AG08395 (cell line): ENCODE measurements at regions not wholly inside any gene's neighbourhood (a gene's known extent, or its start where the extent isn't known, plus 50 kb on each side); places are given as distances from the start of the nearest gene placed in this dataset.
"Not testable (repeated sequence)": the region's sequence is repeated elsewhere in the genome, so short reads cannot be mapped to it uniquely, and the experiment has no call there.

ENCODE experiments used
- DNase-seq: peaks from one replicate; pipeline ENCODE4 v3.0.0; 2012; ENCODE audit warnings: mixed read lengths, low spot score

DNA sequence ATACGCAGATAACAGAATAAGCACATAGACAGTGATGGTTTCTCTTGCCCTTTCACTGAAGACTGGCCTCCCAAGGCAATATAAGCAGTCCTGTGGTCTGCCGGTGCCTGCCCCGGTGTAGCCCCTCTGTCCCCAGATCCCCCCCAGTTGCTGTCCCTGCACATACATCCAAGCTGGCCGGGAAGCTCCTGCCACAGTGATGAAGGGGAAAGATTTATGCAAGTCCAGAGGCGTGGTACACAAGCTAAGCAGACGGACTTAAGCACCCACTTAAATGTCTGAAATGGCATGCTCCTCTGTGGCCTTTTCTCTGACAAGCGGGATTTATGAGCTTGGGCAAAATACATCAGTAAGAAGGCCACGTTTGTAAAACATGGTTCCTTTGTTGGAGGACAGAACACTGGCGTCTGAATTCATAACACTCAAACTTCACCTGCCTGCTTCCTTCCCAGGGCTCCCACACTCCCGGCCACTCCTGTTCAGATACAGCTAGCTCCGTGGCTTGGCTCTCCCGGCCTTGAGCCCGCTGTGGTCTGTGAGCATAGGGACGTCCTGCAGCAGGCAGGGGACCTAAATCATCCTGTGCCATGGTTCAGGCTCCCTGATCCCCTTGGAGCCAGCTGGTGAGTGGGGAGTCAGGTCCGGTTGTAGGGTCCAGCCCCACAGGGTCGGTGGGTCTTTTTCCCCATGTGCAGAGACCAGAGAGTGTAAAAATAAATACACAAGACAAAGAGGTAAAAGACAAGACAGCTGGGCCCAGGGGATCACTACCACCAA is 61.7 kb upstream of the PPP2R2D start:
- no peak for DNase-seq

- DNase-seq, result not testable (repeated sequence)
These were observed 60.7 kb upstream of the PPP2R2D start for GRCh38 chr10:131839880-131840787.

DNA sequence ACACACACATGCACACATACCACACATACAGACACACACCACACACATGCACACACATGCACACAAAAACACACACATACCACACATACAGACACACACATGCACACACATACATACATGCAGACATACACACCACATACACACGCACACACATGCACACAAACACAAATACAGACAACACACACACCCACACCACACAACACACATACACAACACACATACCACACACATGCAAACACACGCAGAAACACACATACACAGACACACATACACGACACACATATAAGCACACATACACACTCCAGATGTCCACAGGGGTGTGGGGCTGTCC is 60.1 kb upstream of the PPP2R2D start:
- no peak for DNase-seq

- no peak for DNase-seq
These were observed 59.6 kb upstream of the PPP2R2D start for GRCh38 chr10:131841131-131841660.

- DNase-seq, result no peak
These were observed 59.1 kb upstream of the PPP2R2D start for GRCh38 chr10:131841661-131842139.

DNA sequence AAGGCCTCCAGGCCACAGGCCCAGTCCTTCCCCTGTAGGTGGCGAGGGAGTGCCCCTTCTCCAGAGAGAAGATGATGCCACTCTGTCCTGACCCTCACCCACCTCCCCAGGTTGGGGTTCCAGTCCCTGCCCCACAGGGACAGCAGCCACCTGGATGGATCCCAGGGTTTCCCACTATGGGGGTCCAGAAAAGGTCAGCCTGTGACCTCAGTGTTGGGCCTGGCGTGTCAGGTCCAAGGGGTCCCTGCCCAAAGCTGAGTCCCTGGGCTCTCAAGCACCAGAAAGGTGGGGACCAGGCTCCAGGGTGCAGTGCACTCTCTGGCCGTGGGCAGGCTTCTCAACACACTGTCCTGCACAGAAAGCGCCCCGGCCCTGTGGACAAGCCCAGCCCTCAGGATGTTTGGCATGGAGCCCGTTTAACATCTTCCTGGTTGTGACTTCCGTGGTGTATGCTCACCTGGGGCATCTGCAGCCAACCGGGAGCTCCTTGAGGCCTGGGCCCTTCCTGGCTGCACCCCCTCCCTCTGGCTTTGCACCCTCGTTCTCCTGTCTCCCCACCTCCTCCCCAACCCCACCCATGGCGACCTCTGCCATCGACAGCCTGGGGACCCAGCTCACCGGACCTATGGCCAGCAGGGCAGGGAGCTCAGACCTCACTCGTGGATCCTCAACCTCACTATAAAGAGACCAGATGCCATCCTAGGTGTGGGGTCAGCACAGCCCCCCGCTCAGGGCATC is 58.3 kb upstream of the PPP2R2D start:
- no peak for DNase-seq

GRCh38 chr10:131843089-131843595 is 57.7 kb upstream of the PPP2R2D start:
- DNase-seq, result no peak

DNA sequence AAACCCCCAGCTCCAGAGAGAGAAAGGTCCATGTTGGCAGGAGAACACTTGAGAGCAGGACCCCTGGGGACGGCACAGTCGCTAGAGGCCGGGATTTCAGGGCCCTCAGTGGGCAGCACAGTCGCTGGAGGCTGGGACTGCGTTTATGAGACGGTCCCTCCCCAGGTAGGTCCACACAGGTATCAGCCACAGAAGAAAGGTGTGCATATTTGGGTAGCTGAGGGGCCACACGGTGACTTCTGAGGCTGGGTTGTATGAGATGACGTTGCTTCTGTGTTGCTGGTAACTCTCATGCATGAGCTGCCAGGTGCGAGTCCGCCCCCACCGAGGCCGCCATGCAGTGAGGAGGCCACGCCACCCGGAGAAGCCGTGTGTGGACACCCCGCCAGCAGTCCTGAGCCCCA is 56.9 kb upstream of the PPP2R2D start:
- DNase-seq, result no peak

DNA sequence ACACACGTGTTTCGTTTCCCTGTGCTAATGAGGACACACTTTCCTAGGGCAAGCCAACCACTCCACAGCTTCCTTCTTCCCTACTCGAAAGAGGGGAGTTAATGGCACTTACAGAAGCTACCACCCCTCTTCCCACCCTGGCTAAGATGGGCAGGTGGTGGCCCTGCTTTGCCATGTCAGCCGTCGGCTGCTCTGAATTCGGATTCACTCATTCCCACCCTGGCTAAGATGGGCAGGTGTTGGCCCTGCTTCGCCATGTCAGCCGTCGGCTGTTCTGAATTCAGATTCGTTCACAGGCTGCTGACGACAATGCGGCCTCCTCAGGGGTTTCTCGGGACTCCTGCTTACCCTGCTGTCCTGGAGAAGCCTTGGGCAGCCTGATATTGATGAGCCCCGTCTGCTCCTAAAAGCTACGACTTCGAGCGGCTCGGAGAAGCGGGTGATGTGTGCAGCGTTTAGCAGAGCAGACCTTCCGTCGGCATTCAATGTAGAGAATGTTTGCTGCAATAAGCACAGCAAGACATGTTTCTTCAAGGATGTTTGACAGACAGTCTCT is 56.2 kb upstream of the PPP2R2D start:
- DNase-seq, result no peak

DNA sequence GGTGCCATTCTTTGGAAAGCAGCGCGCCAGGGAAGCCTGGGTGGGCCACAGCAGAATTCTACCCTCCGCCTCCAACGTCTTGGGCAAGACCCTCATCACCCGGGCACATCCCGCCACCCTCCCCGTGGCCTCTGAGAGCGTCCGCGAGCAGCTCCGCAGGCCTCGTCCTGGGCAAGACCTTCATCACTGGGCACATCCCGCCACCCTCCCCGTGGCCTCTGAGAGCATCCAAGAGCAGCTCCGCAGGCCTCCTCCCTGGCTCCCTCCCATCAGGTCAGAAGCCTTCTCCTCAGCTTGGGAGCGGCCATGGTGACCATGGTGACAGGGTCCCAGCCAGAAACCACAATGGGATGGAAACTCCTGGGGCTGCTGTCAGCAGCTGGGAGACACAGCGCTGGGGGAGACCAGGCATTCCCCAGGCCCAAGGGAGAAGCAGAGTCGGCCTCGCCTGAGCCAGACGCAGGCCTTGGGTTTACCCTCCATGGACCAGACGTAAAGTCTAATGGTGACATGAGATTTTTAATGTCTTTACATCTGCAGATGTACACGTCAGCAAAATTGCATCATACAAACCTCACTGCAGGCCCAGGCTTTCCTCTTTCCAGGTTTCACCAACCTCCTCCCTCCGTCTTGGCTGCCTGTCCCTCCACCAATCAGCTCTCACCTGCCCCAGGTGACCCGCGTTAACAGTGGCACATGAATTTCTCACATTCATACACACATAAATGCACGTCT is 55.1 kb upstream of the PPP2R2D start:
- DNase-seq, result no peak

DNA sequence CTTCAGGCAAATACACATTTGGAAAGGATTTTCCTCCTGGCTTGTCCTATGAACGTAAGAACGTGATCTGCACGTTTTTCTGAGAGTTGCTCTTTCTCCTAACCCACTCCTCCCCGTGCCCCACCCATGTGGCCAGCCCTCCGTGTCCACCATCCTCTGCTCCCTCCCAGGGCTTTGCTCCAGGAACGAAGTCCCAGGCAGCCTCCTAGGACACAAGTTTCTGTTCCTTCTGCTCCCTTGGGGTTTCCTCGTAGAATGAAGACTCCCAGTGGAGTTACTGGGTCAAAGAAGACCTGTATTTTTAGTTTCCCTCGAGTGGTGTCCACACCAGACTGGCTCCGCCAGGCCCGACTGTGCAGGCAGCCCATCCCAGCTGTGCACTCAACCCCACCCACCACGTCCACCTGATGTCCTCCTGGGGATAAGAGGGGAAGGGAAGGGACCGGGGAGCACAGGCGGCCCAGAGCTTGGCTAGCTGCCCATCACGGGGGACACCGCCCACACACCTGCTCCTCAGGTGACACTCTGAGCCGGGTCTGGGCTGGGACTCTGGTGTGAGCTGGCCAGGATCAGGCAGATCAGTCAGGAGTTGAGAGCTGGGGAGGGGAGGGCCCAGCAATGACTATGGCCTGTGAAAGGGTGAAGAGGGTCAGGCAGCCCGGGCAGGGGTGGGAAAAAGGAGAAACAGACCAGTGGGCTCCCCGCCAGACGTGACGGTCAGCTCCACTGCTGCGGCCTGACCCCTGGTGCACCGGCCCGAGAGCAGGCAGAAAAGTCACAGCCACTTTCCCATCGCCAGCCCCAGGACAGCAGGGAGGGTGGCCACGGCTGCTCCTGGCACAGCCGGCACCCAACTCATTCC is 54.3 kb upstream of the PPP2R2D start:
- no peak for DNase-seq

DNA sequence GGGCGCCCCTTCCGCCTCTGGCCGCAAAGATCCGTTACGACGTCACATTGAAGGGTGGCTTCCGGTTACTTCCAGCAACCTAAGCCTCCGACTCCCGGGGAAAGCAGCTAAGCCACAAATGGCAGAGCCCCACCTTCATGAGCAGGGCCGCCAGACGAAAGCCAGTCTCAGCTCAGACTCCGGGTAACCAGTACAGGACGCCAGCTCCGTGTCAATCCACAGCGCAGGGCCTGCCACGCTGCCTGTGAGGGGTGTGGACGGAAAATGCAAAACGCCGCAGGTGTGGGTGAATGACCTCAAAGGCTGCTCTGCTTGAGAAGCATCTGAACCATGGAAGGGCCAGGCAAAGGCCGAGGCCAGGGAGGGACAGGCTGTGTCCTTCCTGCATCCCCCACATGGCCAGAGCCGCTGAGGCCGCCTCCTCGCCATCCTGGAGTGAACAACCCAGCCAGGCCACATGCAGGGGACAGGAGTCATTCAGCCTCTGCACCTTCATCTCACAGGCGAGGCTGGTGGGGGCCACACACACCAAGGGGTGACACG is 53.5 kb upstream of the PPP2R2D start:
- no peak for DNase-seq

- DNase-seq, result no peak
These were observed 52.5 kb upstream of the PPP2R2D start for GRCh38 chr10:131848296-131848695.

- DNase-seq, result no peak
These were observed 51.8 kb upstream of the PPP2R2D start for GRCh38 chr10:131848741-131849590.

GRCh38 chr10:131849591-131850382 is 51.0 kb upstream of the PPP2R2D start:
- no peak for DNase-seq

- no peak for DNase-seq
These were observed 50.4 kb upstream of the PPP2R2D start for GRCh38 chr10:131850383-131850870.
